IMR-90 (cell line): ENCODE measurements at regions not wholly inside any gene's neighbourhood (a gene's known extent, or its start where the extent isn't known, plus 50 kb on each side); places are given as distances from the start of the nearest gene placed in this dataset.

Source experiments
- ATAC-seq: fragments of 200-7000 bp; cut with Tn5 transposase; 2 replicates; pipeline ENCODE4 v1.9.1; 2020; ENCODE audit warnings: low read depth, mild to moderate bottlenecking, moderate library complexity
- BruUV-seq: library from RNA; stranded (reverse); fragments of 400-500 nt; replicated peaks from 2 replicates; lab custom pipeline; 2021; lab: Mats Ljungman, UMichigan
- CTCF ChIA-PET: fragments of 300-600 bp; formaldehyde crosslinking; extraction: SDS; loops from one replicate; lab custom pipeline; 2021; ENCODE audit warnings: antibody characterized with exemption; lab: Yijun Ruan, JAX
- POLR2A ChIA-PET: fragments of 300-600 bp; sonication (Branson Sonifier 250); formaldehyde crosslinking; loops from one replicate; lab custom pipeline; 2022; ENCODE audit warnings: antibody characterized with exemption; ENCODE audit not compliant: unreplicated experiment; lab: Charles Lee
- DNase-seq: peaks from one replicate; pipeline ENCODE4 v3.0.0; 2013
- H2AFZ ChIP-seq: replicated peaks from 2 replicates; pipeline ENCODE3; 2013; ENCODE audit warnings: low read length, mild to moderate bottlenecking; ENCODE audit not compliant: poor library complexity
- H2AK5ac ChIP-seq: 2 replicates; pipeline ENCODE4 v1.6.1; 2013; ENCODE audit warnings: low read depth, low read length, inconsistent platforms
- H2AK9ac ChIP-seq: replicated peaks from 2 replicates; pipeline ENCODE3; 2013; ENCODE audit warnings: mild to moderate bottlenecking, low read depth, low read length, moderate library complexity; ENCODE audit not compliant: poor library complexity
- H2BK120ac ChIP-seq: 2 replicates; pipeline ENCODE4 v1.6.1; 2013; ENCODE audit warnings: low read depth, low read length, inconsistent platforms
- H2BK15ac ChIP-seq: 3 replicates; pipeline ENCODE4 v1.6.1; 2013; ENCODE audit warnings: low read depth, low read length, inconsistent platforms
- H2BK20ac ChIP-seq: 2 replicates; pipeline ENCODE4 v1.6.1; 2013; ENCODE audit warnings: low read depth, mild to moderate bottlenecking, inconsistent platforms, low read length, moderate library complexity
- H2BK5ac ChIP-seq: 2 replicates; pipeline ENCODE4 v1.6.1; 2013; ENCODE audit warnings: mild to moderate bottlenecking, low read depth, low read length, inconsistent platforms; ENCODE audit not compliant: poor library complexity, severe bottlenecking
- H3K14ac ChIP-seq: replicated peaks from 2 replicates; pipeline ENCODE4 v1.6.1; 2013; ENCODE audit warnings: low read depth, low read length, inconsistent platforms
- H3K18ac ChIP-seq: 2 replicates; pipeline ENCODE4 v1.6.1; 2013; ENCODE audit warnings: low read depth, low read length, control low read depth
- H3K23ac ChIP-seq: 2 replicates; pipeline ENCODE4 v1.6.1; 2013; ENCODE audit warnings: low read depth, low read length, inconsistent platforms
- H3K27ac ChIP-seq: 2 replicates; pipeline ENCODE4 v1.5.1; 2013; ENCODE audit warnings: mild to moderate bottlenecking, control low read depth, low read length; ENCODE audit not compliant: insufficient read depth
- H3K27me3 ChIP-seq: 2 replicates; pipeline ENCODE4 v1.6.1; 2013; ENCODE audit warnings: low read length; ENCODE audit not compliant: control insufficient read depth, insufficient read depth
- H3K36me3 ChIP-seq: 2 replicates; pipeline ENCODE4 v1.6.1; 2013; ENCODE audit warnings: low read length, mixed read lengths; ENCODE audit not compliant: control insufficient read depth, insufficient read depth
- H3K4ac ChIP-seq: 2 replicates; pipeline ENCODE4 v1.6.1; 2013; ENCODE audit warnings: low read depth, low read length, inconsistent platforms
- H3K4me1 ChIP-seq: 2 replicates; pipeline ENCODE4 v1.6.1; 2013; ENCODE audit warnings: low read length, mixed read lengths; ENCODE audit not compliant: control insufficient read depth, insufficient read depth
- H3K4me2 ChIP-seq: 2 replicates; pipeline ENCODE4 v1.6.1; 2013; ENCODE audit warnings: low read depth, mild to moderate bottlenecking, control low read depth, low read length, moderate library complexity
- H3K4me3 ChIP-seq: 2 replicates; pipeline ENCODE4 v1.5.1; 2013; ENCODE audit warnings: low read depth, mild to moderate bottlenecking, control low read depth, low read length, moderate library complexity; ENCODE audit not compliant: insufficient read depth
- H3K56ac ChIP-seq: 2 replicates; pipeline ENCODE4 v1.6.1; 2013; ENCODE audit warnings: low read length, inconsistent platforms; ENCODE audit not compliant: insufficient read depth; ENCODE audit errors: extremely low read depth
- H3K79me1 ChIP-seq, 2 experiments: 2 replicates each; pipeline ENCODE4 v1.6.1; 2013; ENCODE audit warnings: low read length in 2 of 2, inconsistent platforms in 1 of 2, low read depth in 1 of 2
- H3K9ac ChIP-seq: 2 replicates; pipeline ENCODE4 v1.6.1; 2013; ENCODE audit warnings: low read depth, low read length, control low read depth
- H3K9me1 ChIP-seq: 2 replicates; pipeline ENCODE4 v1.6.1; 2013; ENCODE audit warnings: low read length, inconsistent platforms; ENCODE audit not compliant: insufficient read depth
- H3K9me3 ChIP-seq: 2 replicates; pipeline ENCODE4 v1.6.1; 2013; ENCODE audit warnings: low read length; ENCODE audit not compliant: control insufficient read depth, insufficient read depth
- H4K20me1 ChIP-seq: 2 replicates; pipeline ENCODE4 v1.6.1; 2013; ENCODE audit warnings: low read length, inconsistent platforms; ENCODE audit not compliant: insufficient read depth
- H4K5ac ChIP-seq: 2 replicates; pipeline ENCODE4 v1.6.1; 2013; ENCODE audit warnings: mild to moderate bottlenecking, low read depth, low read length, control low read depth
- H4K8ac ChIP-seq, 2 experiments: 2 replicates each; pipeline ENCODE4 v1.6.1; 2013; ENCODE audit warnings: low read depth in 2 of 2, low read length in 2 of 2, control low read depth in 1 of 2, inconsistent platforms in 1 of 2
- H4K91ac ChIP-seq: 2 replicates; pipeline ENCODE4 v1.6.1; 2013; ENCODE audit warnings: low read depth, low read length, inconsistent platforms; ENCODE audit not compliant: insufficient read depth
- MAFK ChIP-seq: IDR thresholded peaks from 2 replicates; pipeline ENCODE4 v1.6.1; 2012; ENCODE audit warnings: low read depth, low read length, improper control_type of control experiment
- MAZ ChIP-seq: IDR thresholded peaks from 2 replicates; pipeline ENCODE4 v1.6.1; 2012; ENCODE audit warnings: low read depth, mild to moderate bottlenecking, low read length, improper control_type of control experiment, moderate library complexity, borderline replicate concordance
- MXI1 ChIP-seq: IDR thresholded peaks from 2 replicates; pipeline ENCODE4 v1.6.1; 2012; ENCODE audit warnings: low read depth, mild to moderate bottlenecking, low read length, moderate library complexity, borderline replicate concordance
- NFE2L2 ChIP-seq: fragments of 150-350 bp; IDR thresholded peaks from 2 replicates; pipeline ENCODE4 v1.6.1; 2016; ENCODE audit warnings: low read depth, mild to moderate bottlenecking, low read length
- RCOR1 ChIP-seq: IDR thresholded peaks from 2 replicates; pipeline ENCODE4 v1.6.1; 2012; ENCODE audit warnings: mild to moderate bottlenecking, low read length, improper control_type of control experiment; ENCODE audit not compliant: insufficient replicate concordance
- WGBS, 2 experiments: methylation state at CpG; one replicate each; pipeline versions ENCODE4 v1.1.5 to v1.1.7; 2013; ENCODE audit warnings: missing lambda C conversion rate in 2 of 2; ENCODE audit not compliant: insufficient read length in 1 of 2; ENCODE audit errors: extremely low coverage in 2 of 2; 5-methylcytosine and 5-hydroxymethylcytosine counted together
- dilution Hi-C: fragments of 300-500 bp; cut with HindIII; formaldehyde crosslinking; loops from one replicate; pipeline ENCODE4 v1.14.3; 2018; ENCODE audit warnings: low sequenced_read_pairs; ENCODE audit not compliant: unreplicated experiment
- in situ Hi-C: fragments of 300-500 bp; cut with MboI; formaldehyde crosslinking; loops from 3 replicates; pipeline ENCODE4 v1.14.3; 2019; ENCODE audit warnings: low sequenced_read_pairs, inconsistent platforms, mixed read lengths
- intact Hi-C: fragments of 100-400 bp; cut with micrococcal nuclease; formaldehyde crosslinking; loops from 2 replicates; pipeline ENCODE4 v1.10.0; 2022

GRCh38 chr17:14950216-14950615 is 314.9 kb downstream of the PMP22 start:
- no peak for TF ChIP-seq MAFK
- no peak for TF ChIP-seq MAZ
- TF ChIP-seq RCOR1 = no peak
- TF ChIP-seq MXI1 = no peak
- TF ChIP-seq NFE2L2 = no peak
- no peaks in the 10 kb centered on the region for H3K9me1 ChIP-seq
- H4K5ac ChIP-seq = no peak overlapping the region
- no peak overlapping the region for H4K8ac ChIP-seq
- no peaks in the 10 kb centered on the region for H4K20me1 ChIP-seq
- BruUV-seq = no TSS peak
- ATAC-seq = peak; percentile 44; the same call in 1 of the 2 replicates
- H3K27ac ChIP-seq = no peak overlapping the region
- peaks cover 19% of the 10 kb centered on the region for H3K27me3 ChIP-seq
- ChIA-PET CTCF (interaction anchor here (0.6 kb wide), 1 partner anchor 99 kb away, joined by 3 read pairs; no protein-coding TSS in a partner anchor), POLR2A (no interaction called here)
- no CpG with 5 or more reads among the region's 3 CpGs for WGBS, 2 experiments
- H2BK15ac ChIP-seq = no peak overlapping the region
- H3K56ac ChIP-seq = no peak overlapping the region
- H3K4me2 ChIP-seq = no peak overlapping the region
- dilution Hi-C loops (no loop called here), intact Hi-C loops (no loop called here), in situ Hi-C loops (no loop called here)
- no peak overlapping the region for H3K9ac ChIP-seq
- no peak overlapping the region for H3K18ac ChIP-seq
- no peak overlapping the region for H3K14ac ChIP-seq
- no peak overlapping the region for H3K4ac ChIP-seq
- no peak overlapping the region for H4K91ac ChIP-seq
- no peaks in the 10 kb centered on the region for H3K79me1 ChIP-seq
- no peak overlapping the region for H2AFZ ChIP-seq
- H2AK9ac ChIP-seq = no peak overlapping the region
- DNase-seq = peak; percentile 5
- H3K36me3 ChIP-seq = no peaks in the 10 kb centered on the region
- no peak overlapping the region for H3K23ac ChIP-seq
- H3K4me1 ChIP-seq = no peaks in the 10 kb centered on the region
- H2AK5ac ChIP-seq = no peak overlapping the region
- no peaks in the 10 kb centered on the region for H3K9me3 ChIP-seq
- H3K4me3 ChIP-seq = no peak overlapping the region
- H2BK120ac ChIP-seq = no peak overlapping the region
- H2BK20ac ChIP-seq = no peak overlapping the region
- no peak overlapping the region for H2BK5ac ChIP-seq
